Neural cell (in vitro differentiated cells): ENCODE measurements at regions not wholly inside any gene's neighbourhood (a gene's known extent, or its start where the extent isn't known, plus 50 kb on each side); places are given as distances from the start of the nearest gene placed in this dataset.

ENCODE experiments used
- H2AFZ ChIP-seq: fragments of 200-600, 300-800 bp; sonication (generic), shearing (Covaris generic); 2 replicates; pipeline ENCODE4 v1.6.0; 2014; ENCODE audit warnings: low read depth, mild to moderate bottlenecking, antibody characterized with exemption, low read length, moderate library complexity
- H3F3A ChIP-seq: fragments of 200-600 bp; shearing (Covaris generic); 2 replicates; pipeline ENCODE4 v1.6.1; 2016; ENCODE audit warnings: mild to moderate bottlenecking, moderate library complexity, mixed read lengths, antibody characterized with exemption, low read length; ENCODE audit not compliant: insufficient read depth, poor library complexity, severe bottlenecking
- H3K27ac ChIP-seq: fragments of 200-600, 300-800 bp; sonication (generic), shearing (Covaris generic); 2 replicates; pipeline ENCODE4 v1.5.1; 2014; ENCODE audit warnings: mild to moderate bottlenecking, low read length, moderate library complexity
- H3K27me3 ChIP-seq: fragments of 300-800, 200-600 bp; sonication (generic), shearing (Covaris generic); 2 replicates; pipeline ENCODE4 v1.6.0; 2014; ENCODE audit warnings: mild to moderate bottlenecking, low read depth, low read length, moderate library complexity; ENCODE audit not compliant: insufficient read depth
- H3K36me3 ChIP-seq: fragments of 300-800, 200-600 bp; sonication (generic), shearing (Covaris generic); 2 replicates; pipeline ENCODE4 v1.5.1; 2014; ENCODE audit warnings: mild to moderate bottlenecking, antibody characterized with exemption, low read length, moderate library complexity; ENCODE audit not compliant: insufficient read depth
- H3K4me2 ChIP-seq: fragments of 300-800, 200-600 bp; sonication (generic), shearing (Covaris generic); 2 replicates; pipeline ENCODE4 v1.6.0; 2014; ENCODE audit warnings: mild to moderate bottlenecking, low read length
- H3K4me3 ChIP-seq: fragments of 300-800, 200-600 bp; sonication (generic), shearing (Covaris generic); 2 replicates; pipeline ENCODE4 v1.5.1; 2014; ENCODE audit warnings: mild to moderate bottlenecking, low read length, moderate library complexity
- H3K79me2 ChIP-seq: fragments of 200-600 bp; shearing (Covaris generic); replicated peaks from 2 replicates; pipeline ENCODE4 v1.6.0; 2014; ENCODE audit warnings: mild to moderate bottlenecking, low read length, moderate library complexity; ENCODE audit not compliant: insufficient read depth
- H3K9ac ChIP-seq: fragments of 300-800, 200-600 bp; sonication (generic), shearing (Covaris generic); 2 replicates; pipeline ENCODE4 v1.6.1; 2016; ENCODE audit warnings: mild to moderate bottlenecking, low read length, mixed read lengths
- H3K9me2 ChIP-seq: fragments of 200-600 bp; shearing (Covaris generic); 2 replicates; pipeline ENCODE4 v1.6.1; 2016; ENCODE audit warnings: mild to moderate bottlenecking, low read length, mixed read lengths; ENCODE audit not compliant: insufficient read depth
- H3K9me3 ChIP-seq: fragments of 200-600, 300-800 bp; sonication (generic), shearing (Covaris generic); 2 replicates; pipeline ENCODE4 v1.6.1; 2016; ENCODE audit warnings: mild to moderate bottlenecking, mixed run types, low read length, moderate library complexity, mixed read lengths
- H4K20me1 ChIP-seq: fragments of 200-600 bp; shearing (Covaris generic); 2 replicates; pipeline ENCODE4 v1.6.1; 2016; ENCODE audit warnings: mild to moderate bottlenecking, mixed run types; ENCODE audit not compliant: insufficient read depth
- EP300 ChIP-seq: fragments of 450-650 bp; conservative IDR thresholded peaks from 2 replicates; pipeline ENCODE4 v1.6.1; 2014; ENCODE audit warnings: antibody characterized with exemption, mild to moderate bottlenecking, moderate library complexity; ENCODE audit not compliant: poor library complexity, severe bottlenecking
- EZH2 ChIP-seq: fragments of 200-600, 300-800 bp; shearing (Covaris generic), sonication (generic); IDR thresholded peaks from 2 replicates; pipeline ENCODE4 v1.6.1; 2014; ENCODE audit warnings: antibody characterized with exemption, low read length, borderline replicate concordance, mild to moderate bottlenecking; ENCODE audit not compliant: insufficient read depth, poor library complexity, severe bottlenecking
- MXI1 ChIP-seq: fragments of 450-650 bp; conservative IDR thresholded peaks from 2 replicates; pipeline ENCODE4 v1.6.1; 2014; ENCODE audit warnings: antibody characterized with exemption, mild to moderate bottlenecking; ENCODE audit not compliant: poor library complexity, severe bottlenecking
- POLR2AphosphoS5 ChIP-seq: IDR thresholded peaks from 2 replicates; pipeline ENCODE4 v1.6.1; 2012
- RAD21 ChIP-seq: fragments of 450-650 bp; conservative IDR thresholded peaks from 2 replicates; pipeline ENCODE4 v1.6.1; 2014; ENCODE audit warnings: antibody characterized with exemption, mild to moderate bottlenecking, moderate library complexity
- SMC3 ChIP-seq: fragments of 450-650 bp; conservative IDR thresholded peaks from 2 replicates; pipeline ENCODE4 v1.6.1; 2014; ENCODE audit warnings: antibody characterized with exemption, mild to moderate bottlenecking, moderate library complexity; ENCODE audit not compliant: poor library complexity
- TAF1 ChIP-seq: IDR thresholded peaks from 2 replicates; pipeline ENCODE4 v1.6.1; 2012; ENCODE audit warnings: low read depth
- TF ChIP-seq, protein P1 (sequence below): fragments of 450-650 bp; IDR thresholded peaks from 2 replicates; pipeline ENCODE4 v1.5.1; 2014; ENCODE audit warnings: antibody characterized with exemption, mild to moderate bottlenecking, moderate library complexity; ENCODE audit not compliant: poor library complexity, severe bottlenecking
- TF ChIP-seq, protein P2 (sequence below): IDR thresholded peaks from 2 replicates; pipeline ENCODE4 v1.6.1; 2012; ENCODE audit warnings: borderline replicate concordance

DNA sequence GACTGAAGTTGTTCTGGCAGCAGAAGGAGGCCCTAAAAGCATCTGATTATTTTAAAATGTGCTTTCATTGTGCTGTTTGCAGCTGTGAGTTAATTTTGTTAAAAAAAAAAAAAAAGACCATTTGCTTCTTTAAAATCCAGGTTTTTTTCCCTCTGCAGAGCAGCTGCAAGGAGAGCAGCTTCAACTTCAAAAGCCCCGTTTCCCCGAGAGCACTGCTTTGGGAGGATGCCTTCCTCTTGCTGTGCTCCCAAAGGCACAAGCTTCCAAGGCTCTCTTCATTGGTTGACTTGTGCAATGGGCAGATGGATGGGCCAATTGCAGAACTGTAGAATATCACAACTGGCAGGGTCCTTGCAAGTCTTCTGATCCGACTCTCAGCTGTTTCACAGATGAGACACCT, 459.2 kb upstream of the PKN2 start:
- Histone ChIP-seq H3K4me3 (no peak overlapping the region), H3K79me2 (no peaks in the 10 kb centered on the region), H3K27ac (no peak overlapping the region), H3K9ac (no peak overlapping the region), H3K9me3 (no peaks in the 10 kb centered on the region), H3K36me3 (no peaks in the 10 kb centered on the region), H3K9me2 (no peaks in the 10 kb centered on the region), H3K27me3 (no peaks in the 10 kb centered on the region), H3F3A (no peaks in the 10 kb centered on the region), H4K20me1 (no peaks in the 10 kb centered on the region), H3K4me2 (no peak overlapping the region), H2AFZ (no peak overlapping the region)
- no peak for TF ChIP-seq EP300
- TF ChIP-seq RAD21, result no peak
- TF ChIP-seq TAF1, result no peak
- TF ChIP-seq, protein P1, sequence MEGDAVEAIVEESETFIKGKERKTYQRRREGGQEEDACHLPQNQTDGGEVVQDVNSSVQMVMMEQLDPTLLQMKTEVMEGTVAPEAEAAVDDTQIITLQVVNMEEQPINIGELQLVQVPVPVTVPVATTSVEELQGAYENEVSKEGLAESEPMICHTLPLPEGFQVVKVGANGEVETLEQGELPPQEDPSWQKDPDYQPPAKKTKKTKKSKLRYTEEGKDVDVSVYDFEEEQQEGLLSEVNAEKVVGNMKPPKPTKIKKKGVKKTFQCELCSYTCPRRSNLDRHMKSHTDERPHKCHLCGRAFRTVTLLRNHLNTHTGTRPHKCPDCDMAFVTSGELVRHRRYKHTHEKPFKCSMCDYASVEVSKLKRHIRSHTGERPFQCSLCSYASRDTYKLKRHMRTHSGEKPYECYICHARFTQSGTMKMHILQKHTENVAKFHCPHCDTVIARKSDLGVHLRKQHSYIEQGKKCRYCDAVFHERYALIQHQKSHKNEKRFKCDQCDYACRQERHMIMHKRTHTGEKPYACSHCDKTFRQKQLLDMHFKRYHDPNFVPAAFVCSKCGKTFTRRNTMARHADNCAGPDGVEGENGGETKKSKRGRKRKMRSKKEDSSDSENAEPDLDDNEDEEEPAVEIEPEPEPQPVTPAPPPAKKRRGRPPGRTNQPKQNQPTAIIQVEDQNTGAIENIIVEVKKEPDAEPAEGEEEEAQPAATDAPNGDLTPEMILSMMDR, result no peak
- TF ChIP-seq POLR2AphosphoS5, result no peak
- TF ChIP-seq MXI1, result no peak
- TF ChIP-seq, protein P2, sequence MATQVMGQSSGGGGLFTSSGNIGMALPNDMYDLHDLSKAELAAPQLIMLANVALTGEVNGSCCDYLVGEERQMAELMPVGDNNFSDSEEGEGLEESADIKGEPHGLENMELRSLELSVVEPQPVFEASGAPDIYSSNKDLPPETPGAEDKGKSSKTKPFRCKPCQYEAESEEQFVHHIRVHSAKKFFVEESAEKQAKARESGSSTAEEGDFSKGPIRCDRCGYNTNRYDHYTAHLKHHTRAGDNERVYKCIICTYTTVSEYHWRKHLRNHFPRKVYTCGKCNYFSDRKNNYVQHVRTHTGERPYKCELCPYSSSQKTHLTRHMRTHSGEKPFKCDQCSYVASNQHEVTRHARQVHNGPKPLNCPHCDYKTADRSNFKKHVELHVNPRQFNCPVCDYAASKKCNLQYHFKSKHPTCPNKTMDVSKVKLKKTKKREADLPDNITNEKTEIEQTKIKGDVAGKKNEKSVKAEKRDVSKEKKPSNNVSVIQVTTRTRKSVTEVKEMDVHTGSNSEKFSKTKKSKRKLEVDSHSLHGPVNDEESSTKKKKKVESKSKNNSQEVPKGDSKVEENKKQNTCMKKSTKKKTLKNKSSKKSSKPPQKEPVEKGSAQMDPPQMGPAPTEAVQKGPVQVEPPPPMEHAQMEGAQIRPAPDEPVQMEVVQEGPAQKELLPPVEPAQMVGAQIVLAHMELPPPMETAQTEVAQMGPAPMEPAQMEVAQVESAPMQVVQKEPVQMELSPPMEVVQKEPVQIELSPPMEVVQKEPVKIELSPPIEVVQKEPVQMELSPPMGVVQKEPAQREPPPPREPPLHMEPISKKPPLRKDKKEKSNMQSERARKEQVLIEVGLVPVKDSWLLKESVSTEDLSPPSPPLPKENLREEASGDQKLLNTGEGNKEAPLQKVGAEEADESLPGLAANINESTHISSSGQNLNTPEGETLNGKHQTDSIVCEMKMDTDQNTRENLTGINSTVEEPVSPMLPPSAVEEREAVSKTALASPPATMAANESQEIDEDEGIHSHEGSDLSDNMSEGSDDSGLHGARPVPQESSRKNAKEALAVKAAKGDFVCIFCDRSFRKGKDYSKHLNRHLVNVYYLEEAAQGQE, result no peak
- no peak for TF ChIP-seq SMC3
- no peak for TF ChIP-seq EZH2

DNA sequence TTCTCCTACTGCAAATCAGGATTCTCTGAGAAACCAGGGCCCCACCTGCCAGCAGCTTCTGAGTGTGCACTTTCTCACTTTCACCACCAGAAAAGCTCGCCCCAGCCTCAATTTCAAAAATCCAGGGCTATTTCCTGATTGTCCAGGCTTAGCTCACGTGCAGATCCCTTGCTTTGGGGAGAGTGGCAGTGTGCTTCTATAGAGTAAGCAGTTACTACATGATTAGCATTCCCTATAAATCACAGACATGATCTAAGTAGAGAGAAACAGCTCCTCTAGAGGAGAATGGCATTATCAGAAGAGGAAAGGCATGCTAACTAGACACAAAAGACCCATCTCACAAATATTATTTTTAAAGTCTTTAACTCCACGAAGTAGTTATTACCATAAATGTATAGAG, 456.0 kb upstream of the PKN2 start:
- Histone ChIP-seq H3K4me3 (no peak overlapping the region), H3K9ac (no peak overlapping the region), H3F3A (no peaks in the 10 kb centered on the region), H3K79me2 (no peaks in the 10 kb centered on the region), H3K36me3 (no peaks in the 10 kb centered on the region), H3K9me3 (no peaks in the 10 kb centered on the region), H3K27ac (no peak overlapping the region), H3K9me2 (no peaks in the 10 kb centered on the region), H3K4me2 (no peak overlapping the region), H3K27me3 (no peaks in the 10 kb centered on the region), H4K20me1 (no peaks in the 10 kb centered on the region), H2AFZ (no peak overlapping the region)
- TF ChIP-seq TAF1 (no peak), POLR2AphosphoS5 (no peak), SMC3 (peak; percentile 42), RAD21 (peak; percentile 62)
- TF ChIP-seq, protein P1, result peak; percentile 71
